IPS-NIHi7 (cell line): ENCODE measurements at regions not wholly inside any gene's neighbourhood (a gene's known extent, or its start where the extent isn't known, plus 50 kb on each side); places are given as distances from the start of the nearest gene placed in this dataset.
"Not testable (repeated sequence)": the region's sequence is repeated elsewhere in the genome, so short reads cannot be mapped to it uniquely, and the experiment has no call there.

Experiments
- DNase-seq: peaks from one replicate; pipeline ENCODE4 v3.0.0; 2012; ENCODE audit warnings: mixed read lengths; ENCODE audit errors: extremely low spot score

DNA sequence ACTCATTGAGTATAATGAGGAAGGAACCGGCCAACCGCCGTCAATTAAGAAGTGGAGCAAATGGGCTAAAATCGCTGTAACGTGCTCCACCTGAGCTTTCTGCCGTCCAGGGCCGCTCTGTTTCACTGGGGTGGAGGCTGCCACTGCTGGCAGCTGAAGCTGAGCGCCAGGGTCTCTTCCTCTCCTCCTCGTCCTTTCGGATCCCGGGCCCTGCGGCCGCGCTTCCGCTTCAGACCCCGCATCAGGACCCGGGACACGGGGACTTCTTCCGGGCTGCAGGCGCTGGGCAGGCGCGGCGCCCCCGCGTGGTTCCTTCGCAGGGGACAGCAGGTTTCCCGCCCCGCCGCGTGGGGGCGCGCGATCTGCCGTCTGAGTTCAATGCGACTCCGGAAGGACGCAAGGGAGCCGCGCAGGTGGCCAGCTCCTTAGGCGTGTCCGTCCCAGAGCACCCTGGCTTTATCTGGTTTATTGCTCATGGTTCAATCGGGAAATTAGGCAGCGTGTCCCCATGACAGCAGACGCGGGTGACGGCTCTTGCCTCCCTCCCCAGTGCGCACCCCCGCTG lies 519.8 kb downstream of the TRIML1 start:
- DNase-seq = peak; percentile 44

DNA sequence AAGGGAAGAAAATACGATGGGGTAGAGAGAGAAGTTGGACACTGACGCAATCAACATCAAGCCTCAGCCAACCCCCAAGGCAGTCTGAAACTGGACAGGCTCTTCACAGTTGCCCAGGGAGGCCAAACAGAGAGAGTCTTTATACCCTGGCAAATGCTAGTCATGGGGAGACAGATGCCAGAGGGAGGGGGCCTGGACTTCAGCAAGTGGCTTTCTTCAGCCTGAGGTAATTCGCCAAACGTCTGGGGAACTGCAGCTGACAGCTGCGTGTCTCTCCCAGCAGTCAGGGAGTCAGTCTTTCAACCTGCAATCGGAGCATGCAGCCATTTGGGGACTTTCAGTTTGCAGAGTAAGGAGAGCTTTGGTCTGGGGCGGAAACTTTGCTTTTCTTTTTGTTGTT lies 521.6 kb downstream of the TRIML1 start:
- no peak for DNase-seq

DNA sequence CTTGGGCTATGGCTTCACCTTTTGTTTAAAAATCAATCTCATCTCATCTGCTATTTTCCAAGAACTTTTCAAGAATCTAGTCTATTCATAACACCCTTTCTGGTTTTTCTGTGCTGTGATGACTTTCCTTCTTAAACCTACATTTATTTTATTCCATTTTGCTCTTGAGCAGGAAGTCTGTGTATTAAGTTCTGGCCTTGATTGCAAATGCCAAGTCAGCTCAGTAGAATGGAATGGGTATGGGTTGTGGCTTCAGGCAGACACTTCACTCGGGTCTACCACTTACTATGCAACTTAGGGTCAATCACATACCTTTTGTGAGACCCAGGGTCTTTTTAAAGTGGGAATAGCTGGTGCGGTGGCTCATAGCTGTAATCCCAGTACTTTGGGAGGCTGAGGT lies 522.3 kb downstream of the TRIML1 start:
- DNase-seq = no peak

DNA sequence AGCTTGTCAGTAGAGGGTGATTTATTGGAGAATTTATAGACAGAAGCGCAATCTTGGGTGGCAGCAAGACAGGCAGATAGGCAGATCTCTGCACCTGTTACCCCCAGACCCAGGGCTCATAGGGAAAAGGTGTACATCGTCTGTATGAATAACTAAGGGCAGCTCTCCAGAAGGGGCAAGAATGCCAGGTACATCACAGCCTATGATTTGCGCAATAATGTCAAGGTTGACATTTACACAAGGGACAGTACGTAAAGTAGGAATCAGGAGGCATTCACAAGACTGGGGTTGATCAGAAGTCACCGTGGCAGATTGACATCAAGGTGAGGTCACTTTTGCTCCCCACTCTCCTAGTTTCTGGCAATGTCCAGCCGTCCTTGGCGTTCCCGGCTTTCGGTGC lies 524.1 kb downstream of the TRIML1 start:
- DNase-seq = no peak

DNA sequence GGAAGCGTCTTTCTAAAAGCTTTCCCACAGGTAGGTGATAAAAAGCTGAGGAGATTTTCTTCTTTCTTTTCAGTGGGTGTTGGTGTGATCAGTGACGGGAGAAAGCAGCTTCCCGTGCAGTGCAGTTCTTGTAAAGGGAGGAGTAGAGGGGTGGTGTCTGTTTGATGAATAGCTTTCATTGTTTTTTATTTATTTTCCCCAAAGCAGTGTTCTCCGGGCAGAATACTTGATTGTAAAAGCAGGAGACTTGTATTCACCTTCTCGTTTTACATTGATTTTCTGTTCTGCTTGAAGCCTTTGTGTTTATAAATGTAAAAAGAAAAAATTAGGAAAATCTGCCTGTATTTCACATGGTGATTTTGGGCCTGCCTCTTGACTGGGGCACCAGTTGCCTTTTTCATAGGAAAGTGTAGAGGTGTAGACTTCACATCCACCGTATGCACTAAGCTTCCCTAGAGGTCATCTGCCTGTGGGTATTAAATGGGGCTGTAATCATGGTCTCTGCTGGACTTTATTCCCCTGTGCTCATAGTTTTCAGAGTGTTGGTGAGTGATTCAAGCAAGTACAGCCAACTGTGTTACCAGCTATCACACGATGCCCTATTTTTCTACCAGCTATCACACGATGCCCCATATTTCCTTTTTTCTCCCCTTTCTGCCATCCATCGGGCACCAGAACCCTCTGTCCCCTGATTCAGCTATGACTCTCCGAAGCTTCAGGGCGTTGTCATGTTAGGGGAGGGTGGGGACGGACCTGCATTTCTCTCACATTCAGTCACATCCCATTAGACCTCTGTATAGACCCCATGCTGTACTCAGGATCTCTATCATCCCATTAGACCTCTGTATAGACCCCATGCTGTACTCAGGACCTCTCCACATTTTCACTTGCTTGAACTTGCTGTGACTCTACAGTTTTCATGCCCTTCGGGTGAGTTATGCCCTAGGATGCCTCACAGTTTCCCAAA lies 526.5 kb downstream of the TRIML1 start:
- DNase-seq = no peak

DNA sequence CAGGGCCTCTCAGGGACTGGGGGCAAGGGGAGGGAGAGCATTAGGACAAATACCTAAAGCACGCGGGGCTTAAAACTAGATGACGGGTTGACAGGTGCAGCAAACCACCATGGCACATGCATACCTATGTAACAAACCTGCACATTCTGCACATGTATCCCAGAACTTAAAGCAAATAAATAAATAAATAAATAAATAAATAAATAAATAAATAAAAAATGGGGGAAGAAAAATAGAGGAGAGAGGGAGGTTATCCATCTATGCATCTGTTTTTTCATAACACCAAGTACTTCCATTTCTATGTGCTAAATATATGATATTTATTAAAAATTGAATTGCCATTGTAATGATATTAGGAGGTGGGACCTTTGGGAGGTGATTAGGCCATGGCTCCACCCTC lies 539.5 kb downstream of the TRIML1 start:
- not testable (repeated sequence) for DNase-seq

GRCh38 chr4:188680004-188680666 lies 540.9 kb downstream of the TRIML1 start:
- no peak for DNase-seq

DNA sequence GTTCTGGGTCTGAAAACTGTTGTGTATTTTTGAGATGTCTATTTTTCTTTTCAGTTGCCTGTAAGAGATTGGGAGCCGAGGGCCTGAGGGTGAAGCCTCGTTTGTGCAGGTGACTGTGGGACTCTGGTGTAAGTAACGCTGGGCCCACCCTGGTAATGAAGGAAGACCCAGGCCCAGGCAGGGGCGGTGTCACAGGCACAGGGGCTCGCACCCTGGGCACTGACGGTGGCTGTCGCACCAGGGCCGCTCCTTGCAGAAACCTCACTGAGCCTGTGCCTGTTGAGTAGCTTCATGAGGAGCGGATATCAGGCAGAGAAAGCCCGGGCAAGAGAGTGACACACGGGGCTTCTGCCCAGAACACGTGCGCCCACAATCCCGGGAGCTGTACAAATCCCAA lies 541.4 kb downstream of the TRIML1 start:
- DNase-seq = no peak

GRCh38 chr4:188682321-188682720 lies 543.1 kb downstream of the TRIML1 start:
- no peak for DNase-seq

GRCh38 chr4:188683571-188683970 lies 544.3 kb downstream of the TRIML1 start:
- DNase-seq = no peak

- no peak for DNase-seq
Observed at GRCh38 chr4:188688956-188689355, 549.7 kb downstream of the TRIML1 start.

DNA sequence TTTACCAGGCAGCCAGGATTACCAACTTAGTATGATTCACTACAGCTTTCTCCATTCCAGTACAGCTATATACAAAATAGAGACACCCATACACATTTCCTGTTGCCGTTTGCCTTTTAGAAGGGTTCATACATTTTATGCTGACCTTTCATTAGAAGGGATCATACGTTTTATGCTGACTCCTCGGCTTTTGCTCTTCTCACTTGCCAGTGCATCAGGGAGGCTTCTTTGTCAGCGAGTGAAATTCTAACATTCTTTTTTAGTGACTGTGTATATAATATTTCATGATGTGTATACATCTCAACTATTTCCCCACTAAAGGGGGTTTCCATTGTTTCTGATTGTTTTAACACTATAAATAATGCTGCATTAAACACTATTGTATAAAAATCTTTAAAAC lies 552.6 kb downstream of the TRIML1 start:
- DNase-seq = no peak

GRCh38 chr4:188695261-188695660 lies 556.0 kb downstream of the TRIML1 start:
- DNase-seq = no peak

- DNase-seq = no peak
Observed at GRCh38 chr4:188697243-188697642, 558.0 kb downstream of the TRIML1 start.

GRCh38 chr4:188701952-188702351 lies 562.7 kb downstream of the TRIML1 start:
- no peak for DNase-seq

DNA sequence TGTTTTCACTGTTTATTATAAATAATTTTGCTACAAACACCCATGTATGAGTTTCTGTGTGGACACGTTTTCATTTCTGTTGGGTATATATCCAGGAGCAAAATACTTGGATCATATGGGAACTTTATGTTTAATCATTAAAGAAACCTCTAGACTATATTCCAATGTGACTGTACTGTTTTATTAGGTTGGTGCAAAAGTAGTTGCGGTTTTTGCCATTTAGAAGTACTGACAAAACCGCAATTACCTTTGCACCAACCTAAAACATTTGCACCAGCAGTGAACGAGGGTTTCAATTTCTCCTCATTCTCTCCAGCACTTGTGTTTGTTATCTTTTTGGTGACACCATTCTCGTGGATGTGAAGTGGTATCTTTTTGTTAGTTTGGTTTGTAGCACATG lies 565.0 kb downstream of the TRIML1 start:
- DNase-seq = no peak

GRCh38 chr4:188707036-188707435 lies 567.8 kb downstream of the TRIML1 start:
- no peak for DNase-seq

DNA sequence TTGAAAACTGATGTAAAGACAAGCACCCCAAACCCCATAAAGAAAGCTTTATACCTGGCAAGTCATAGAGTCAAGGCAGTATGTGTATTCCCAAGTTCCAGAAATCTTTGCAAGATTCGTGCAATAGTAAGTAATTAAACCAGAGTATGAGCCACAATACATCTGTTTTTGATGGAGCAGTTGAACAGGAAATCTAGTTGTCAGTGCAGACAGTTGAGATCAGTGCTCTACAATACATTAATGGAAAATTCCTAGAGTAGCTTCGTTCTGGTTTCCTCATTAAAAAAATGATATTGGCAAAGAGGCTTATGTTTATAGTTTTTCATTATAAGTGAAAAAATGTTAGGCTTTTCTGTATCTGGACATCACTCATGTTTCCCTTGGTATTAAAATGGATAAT lies 575.3 kb downstream of the TRIML1 start:
- DNase-seq = no peak

DNA sequence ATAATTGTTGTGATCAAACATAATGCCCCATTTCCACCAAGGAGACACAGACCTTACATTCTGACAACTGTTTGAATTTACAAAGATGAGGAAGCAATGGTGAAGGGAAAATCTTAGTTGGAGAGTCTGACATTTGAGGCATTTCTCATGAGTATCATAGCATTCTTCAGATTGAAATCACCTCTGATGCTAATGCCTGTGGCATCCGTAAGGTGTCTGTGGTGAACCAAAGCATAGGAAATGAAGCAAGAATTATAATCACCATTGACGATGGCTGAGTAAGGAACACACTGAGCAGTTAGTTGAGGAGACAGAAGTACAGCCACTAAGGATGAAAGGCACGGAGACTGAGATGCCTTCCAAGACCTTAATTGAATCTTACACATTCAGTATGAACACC lies 575.7 kb downstream of the TRIML1 start:
- DNase-seq = no peak

DNA sequence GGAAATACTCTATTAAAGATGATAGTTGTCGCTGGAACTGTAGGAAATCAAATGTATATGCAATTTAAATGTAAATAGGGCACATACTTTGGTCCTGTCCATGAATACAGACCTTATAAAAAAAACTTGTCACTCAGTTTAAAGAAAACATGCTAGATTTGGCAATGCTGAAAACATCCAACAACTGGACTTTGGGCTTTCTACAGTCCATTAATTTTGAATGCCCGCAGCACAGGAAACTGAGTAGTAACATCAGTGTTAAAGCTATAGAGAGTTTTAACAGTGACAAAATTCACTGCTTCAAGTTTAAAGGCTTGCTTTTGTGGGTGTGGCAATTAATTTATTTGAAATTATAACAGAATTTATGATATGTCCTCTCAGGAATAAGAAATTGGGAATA lies 578.4 kb downstream of the TRIML1 start:
- DNase-seq = no peak

DNA sequence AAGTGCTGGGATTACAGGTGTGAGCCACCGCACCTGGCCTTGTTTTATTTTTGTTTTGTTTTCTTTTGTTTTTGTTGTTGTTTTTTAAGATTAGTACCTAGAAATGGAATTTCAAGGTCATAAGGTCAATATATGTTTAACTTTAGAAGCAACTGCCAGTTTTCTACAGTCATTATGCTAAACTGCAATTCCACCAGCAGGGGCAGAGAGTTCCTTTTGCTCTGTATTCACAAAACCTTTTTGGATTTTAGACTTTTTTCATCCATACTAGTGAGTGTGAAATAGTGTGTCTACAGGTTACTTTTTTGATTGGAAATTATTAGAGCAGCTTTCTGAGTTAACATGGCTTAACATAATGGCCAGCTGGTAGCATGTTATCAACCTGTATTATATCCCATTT lies 580.6 kb downstream of the TRIML1 start:
- DNase-seq = no peak

GRCh38 chr4:188722911-188723310 lies 583.7 kb downstream of the TRIML1 start:
- DNase-seq = no peak

DNA sequence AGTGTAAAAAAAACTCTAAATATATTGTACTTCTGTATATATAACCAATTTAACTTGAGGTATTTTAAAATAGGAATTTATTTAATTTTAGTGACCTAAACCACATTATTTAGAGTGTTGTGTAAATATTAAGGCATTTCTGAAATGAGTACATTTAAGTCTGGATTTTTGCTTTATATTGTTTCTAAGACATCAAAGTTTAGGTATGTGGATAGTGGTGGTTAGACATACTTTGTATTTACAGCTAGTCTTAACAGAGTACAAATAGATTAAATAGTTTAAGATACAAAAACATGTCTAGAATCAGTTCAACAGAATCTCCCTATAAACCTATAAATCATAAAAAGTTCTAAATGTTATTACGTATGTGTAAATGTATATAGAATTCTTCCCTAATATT lies 588.5 kb downstream of the TRIML1 start:
- DNase-seq = no peak
